GM21515 (cell line): ENCODE measurements at regions not wholly inside any gene's neighbourhood (a gene's known extent, or its start where the extent isn't known, plus 50 kb on each side); places are given as distances from the start of the nearest gene placed in this dataset.

Source experiments
- ATAC-seq: cut with Tn5 transposase; IDR thresholded peaks from one replicate; pipeline ENCODE4 v1.9.1; 2021; ENCODE audit not compliant: unreplicated experiment

DNA sequence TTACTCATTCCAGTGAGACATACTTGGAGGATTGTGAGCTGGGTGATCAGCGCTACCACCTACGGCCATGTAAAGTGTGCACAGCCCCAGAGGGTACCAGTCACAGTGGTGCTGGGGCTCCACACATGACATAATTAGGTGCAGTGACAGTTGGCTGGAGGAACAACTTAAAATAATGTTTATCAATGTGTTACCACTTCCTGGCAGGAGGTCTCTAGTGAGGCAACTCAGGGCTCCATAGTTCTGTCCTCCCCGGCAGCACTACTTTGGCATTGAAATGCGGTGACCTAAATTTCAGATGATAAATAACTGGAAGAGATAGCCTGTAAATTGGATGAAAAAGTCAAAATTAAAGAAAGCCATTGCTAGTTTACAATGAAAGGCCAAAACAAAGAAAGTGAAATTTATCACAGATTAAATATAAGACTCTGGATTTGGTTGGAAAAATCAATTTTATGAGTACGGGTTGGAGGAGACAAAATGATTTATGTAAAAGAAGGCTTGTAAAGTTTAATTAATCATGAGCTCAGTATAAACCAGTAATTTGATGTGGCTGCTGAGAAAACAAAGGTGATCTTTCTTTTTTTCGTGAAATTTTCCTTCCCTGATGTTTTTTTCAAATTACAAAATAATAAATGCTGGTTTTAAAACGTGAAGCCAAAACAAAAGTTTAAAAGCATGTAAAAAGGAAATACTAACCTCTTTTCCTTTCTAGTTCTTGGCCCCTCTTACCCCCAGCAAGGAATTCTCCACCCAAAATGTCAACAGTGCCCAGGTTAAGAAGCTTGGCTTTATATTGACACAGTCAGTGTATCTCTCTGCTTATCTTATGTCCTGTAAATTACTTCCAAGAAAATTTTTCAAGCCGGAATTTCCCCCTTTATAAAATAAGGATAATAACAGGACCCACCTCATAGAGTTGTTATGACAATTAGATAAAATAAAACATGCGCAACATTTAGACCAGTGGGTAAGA lies 126.7 kb upstream of the NOX3 start:
- no peak for ATAC-seq

DNA sequence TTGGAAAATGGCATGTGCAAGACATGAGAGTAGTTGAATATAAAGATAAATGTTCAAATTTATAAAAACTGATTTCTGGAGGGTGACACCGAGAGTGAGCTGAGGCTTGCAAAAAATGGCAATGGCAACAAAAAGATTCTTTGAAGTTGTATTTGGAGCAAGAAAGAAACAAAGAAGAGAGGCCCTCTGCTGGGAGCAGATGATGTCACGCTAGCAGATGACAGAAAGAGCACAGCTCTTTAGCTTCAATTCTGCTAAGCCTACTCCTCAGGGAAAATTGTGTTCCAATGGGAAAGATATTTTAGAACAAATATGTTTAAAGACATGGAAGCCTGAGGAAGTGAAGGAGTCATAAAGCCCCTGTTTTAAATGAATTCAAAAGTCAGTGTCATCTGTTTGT lies 125.3 kb upstream of the NOX3 start:
- no peak for ATAC-seq

DNA sequence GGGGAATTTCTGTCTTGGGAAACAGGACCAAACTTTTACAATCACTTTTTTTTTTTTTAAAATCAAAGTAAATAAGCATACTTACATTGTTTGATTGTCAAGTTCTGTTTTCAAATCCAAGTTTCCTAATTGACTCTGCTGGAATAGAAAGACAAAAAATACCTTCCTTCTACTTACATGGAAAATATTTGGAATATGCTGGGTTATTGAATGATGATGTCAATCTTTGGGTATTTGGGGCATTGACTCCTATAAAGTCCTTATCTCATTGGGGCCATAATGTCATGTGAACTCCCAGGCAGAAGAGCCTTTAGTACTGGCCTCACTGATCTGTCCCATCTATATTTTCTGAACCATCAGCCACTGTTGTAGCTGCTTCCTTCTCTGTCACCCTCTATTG lies 122.6 kb upstream of the NOX3 start:
- no peak for ATAC-seq

DNA sequence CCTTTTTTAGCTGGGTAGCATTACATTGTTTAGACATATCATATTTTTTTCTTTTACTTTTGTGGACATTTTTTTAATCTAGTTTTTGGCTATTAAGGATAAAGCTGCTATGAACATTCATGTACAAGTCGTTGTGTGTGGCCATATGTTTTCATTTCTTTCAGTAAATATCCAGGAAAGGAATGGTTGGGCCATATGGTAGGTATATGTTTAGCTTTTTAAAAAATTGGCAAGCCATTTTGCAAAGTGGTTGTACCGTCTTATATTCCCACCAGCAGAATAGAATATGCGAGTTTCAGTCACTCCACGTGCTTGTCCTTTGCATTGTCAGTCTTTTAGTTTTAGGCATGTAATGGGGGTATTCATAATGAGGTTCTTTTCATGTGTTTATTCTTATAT lies 106.3 kb upstream of the NOX3 start:
- ATAC-seq = no peak

DNA sequence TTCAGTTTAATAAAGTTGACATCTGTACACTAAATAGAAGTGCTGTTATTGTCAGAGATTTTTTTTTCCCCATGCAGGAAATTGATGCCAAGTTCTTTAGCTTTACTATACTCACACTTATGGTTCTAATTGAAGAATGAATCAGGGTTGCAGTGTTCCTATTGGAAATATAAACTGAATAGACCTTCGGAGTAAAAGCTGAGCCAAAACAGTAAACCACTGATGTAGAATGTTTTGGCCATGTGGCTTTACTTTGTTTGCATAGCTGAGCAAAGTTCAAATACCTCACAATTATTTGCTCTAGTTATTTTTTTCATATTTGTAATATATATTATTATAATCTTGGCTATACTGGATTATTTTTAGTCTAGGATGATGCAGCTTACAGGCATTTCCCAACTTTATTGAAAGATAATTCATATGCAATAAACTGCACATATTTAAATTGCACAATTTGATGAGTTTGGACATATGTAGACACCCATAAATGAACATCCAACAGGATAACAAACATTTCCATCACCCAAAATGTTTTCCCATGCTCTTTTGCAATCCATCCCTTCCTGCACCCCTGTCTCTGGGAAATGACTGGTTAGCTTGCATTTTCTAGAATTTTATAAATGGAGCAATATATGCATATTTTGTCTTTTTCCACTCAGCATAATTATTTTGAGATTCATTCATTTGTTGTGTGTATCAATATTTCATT lies 105.8 kb upstream of the NOX3 start:
- no peak for ATAC-seq

DNA sequence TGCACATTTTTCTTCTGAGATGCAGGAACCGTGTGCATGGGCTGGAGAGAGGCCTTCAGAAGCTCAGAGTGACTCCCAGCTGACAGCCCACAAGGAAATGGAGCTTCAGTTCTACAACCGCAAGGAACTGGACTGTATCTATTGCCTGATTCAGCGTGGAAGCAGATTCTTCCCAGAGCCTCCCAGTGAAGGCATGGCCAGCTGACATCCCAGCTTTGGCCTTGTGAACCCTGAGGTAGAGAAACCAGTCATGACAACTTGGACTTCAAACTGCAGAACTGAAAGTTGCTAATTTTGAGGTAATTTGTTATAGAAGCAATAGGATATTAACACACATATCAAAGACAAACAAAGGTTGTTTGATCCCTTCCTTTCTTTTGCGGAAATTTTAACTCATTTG lies 94.3 kb upstream of the NOX3 start:
- ATAC-seq = no peak

DNA sequence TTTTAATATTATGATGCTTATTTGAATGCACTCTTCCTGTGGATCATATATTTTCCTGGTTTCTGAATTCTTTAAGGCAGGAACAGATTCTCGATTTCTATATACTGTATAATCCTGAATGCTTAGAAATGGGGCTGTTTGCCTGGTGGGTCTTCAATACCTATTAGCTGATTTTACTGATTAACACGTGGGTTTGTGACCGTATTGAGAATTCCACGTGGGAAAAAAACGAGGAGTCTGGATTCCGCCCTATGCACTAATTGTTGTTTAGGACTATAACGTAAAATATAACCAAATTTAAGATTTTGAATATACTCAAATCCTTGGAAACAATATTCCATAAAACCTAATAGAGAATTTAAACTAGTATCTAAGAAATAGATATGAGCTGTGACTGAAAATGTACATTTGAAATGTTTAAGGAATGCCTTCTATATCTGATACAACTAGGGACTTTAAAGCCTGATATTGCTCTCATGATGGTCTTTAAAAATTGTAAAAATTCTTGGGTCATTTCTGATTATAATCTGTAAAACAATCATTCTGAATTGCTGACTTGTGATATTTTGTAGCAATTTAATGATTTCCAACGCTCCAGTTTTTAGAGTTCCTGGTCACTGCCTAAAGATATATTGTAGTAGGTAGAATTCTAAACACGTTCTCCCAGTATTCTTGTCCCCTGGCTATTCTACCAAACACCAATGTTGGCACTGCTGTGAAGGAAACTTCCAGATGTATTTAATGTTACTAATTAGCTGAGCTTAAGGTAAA lies 93.6 kb upstream of the NOX3 start:
- no peak for ATAC-seq

DNA sequence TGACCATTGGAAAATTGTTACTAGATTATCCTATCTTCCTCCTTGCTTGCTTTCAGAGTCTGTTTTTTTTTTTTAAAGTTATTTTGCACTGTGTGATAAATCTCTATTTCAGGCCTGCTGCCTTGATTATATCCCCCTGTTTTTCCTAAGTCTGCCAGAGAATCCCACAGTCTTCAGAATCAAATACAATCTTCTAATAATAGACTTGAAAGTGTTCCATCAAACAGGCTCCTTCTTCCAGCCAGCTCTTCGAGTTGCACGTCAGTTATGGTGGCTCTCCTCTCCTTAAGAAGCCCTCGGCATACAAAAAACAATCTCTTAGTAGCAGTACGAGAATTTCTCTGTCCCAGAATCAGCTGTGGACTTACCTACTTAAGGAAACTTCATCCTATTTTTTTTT lies 92.9 kb upstream of the NOX3 start:
- no peak for ATAC-seq

DNA sequence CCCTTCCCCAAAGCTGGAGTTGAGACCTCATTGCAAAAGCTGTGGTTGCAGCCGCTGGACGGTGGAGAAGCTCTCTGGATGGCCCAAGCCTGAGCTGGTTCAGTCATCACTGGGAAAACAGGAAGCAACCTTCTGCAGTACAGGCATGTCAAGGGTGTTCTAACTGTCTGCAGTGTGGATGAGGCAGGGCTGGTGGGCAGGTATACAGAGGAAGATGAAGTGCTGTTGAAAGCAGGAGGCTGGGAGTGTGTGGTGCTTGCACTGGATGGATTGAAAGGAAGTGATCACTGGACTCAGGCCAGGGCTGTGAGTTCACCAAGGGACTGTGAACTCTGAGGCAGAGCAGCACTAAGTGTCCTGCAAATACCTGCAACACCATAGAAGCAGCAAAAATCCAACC lies 89.0 kb upstream of the NOX3 start:
- ATAC-seq = no peak

DNA sequence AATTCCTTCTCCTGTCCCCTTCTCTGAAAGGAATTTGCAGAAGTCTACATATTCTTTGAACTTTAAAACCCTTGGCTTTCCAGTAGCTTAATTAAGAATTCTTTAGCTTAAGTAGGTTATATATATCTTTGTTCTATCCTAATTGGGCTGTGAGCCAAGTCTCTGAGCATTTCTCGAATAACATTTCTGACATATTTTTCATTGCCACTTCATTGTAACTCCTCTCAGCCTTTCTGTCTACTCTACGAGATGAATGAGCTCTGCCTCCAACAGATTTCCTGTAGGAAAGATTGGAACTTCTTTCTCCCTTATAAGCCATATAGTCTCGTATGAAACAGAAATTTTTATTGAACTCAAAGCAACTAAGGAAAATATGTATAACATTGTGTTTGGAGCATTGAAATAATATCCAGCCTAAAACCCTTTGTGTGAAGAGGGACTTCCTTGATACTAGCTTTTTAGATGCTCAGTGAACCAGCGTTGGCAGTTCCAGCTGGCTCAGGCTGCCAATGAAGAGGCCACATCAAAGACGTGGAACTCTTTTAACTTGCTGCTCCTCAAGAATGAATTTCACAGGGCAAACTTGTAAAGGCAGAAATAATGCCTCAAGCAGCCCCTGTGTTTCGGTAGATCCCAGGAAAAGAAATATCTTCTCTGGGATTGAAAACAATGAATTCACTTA lies 87.7 kb upstream of the NOX3 start:
- no peak for ATAC-seq

DNA sequence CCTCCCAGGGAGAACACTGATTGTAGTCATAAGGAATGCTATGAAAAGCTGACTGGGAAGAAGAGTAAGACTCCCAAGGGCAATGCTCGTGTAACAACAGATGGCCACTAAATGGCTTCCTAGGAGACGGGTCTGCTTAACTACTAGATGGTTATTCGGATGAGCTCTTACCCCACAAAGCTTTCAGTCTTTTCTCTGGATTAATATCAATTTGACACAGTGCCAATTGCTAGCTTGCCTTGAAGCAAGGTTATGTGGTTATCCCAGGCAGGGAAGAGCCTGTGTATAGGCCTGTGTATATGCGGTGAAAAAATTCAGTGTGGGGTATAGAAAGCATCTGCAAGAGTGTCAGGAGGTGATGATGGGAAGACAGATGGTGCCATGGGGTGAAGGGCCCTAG lies 86.4 kb upstream of the NOX3 start:
- ATAC-seq = no peak

DNA sequence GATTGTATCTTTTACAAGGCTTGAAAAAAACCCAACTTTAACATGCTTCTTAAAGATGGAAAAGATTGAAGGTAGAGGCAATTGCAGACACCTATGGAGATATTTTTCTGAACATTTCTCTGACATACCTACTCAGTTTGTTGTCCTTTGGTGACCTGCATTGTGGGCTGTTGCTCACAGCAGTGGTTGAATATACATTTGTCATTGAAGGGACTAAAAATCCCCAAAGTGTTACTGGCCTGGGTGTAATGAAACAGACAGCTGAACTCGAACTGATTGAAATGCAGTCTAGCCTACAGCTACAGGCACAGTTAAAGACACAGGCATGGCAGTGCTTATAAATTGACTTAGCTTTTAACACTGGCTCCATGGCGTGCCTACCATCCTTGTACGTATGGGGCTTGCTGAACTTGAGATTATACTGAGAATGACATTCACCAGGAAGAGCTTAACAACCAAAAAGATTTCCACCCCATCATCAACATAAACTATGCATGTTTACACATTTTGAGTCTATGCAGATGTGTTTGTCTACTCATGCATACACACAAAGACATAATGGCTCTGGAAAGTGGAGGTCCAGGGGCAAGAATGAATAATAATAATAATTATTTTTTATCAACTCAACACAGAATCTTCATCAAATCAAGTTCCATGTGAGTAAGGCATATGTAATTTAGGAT lies 83.2 kb upstream of the NOX3 start:
- no peak for ATAC-seq

DNA sequence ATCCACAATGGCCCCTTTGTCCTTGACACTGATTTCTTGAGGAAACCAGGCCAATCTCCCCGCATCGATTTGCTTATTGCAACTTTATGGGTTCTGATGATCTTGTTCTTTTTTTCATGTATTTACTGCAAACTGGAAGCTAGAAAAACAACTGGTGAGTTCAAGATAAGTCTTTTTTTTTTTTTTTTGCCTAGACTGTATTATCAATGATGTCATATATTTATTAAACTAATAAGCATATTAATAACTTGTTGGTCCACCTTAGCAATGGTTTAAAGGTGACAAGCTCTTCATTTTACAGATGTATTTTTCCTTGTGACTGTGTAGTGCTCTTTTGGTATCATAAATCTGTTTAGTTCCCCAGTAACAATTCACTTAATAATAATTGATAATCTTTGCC lies 79.0 kb upstream of the NOX3 start:
- no peak for ATAC-seq

DNA sequence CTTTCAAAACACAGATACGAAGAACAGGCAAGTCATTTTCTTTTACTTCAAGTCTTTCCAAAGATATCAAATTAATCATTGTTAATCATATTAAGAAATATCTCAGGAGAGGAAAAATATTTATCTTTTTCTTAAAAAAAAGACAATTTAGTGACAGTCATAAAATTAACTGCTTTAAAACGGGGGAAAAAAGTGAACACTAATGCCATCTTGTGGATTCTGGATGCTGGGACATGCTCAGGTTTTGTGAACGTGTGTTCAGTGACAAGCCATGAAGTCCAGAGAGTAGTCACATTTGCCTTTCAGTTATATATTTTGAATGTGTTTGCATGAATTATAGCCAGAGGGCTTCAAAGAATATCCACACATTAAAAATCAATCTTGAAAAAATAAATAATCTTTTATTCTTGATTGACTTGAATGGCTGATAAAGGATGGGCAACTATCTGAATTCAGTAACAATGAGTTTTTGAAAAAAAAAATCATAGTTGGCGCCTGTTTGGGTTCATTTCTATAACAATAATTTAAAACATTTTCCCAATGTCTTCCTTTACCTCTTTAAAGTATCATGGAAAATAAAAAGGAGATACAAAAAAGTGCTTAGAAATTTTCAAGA lies 74.7 kb upstream of the NOX3 start:
- ATAC-seq = peak; percentile 79

DNA sequence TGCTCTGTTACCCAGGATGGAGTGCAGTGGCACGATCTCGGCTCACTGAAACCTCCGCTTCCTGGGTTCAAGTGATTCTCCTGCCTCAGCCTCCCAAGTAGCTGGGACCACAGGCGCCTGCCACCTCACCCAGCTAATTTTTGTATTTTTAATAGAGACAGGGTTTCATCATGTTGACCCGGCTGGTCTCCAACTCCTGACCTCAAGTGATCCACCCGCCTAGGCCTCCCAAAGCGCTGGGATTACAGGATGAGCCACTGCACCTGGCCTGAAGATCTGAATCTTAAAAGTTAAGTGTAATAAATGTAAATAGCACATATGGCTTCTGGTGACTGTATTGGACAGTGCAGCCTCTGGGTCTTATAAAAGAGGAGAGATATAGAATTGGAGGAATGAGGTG lies 74.2 kb upstream of the NOX3 start:
- peak; percentile 16 for ATAC-seq

DNA sequence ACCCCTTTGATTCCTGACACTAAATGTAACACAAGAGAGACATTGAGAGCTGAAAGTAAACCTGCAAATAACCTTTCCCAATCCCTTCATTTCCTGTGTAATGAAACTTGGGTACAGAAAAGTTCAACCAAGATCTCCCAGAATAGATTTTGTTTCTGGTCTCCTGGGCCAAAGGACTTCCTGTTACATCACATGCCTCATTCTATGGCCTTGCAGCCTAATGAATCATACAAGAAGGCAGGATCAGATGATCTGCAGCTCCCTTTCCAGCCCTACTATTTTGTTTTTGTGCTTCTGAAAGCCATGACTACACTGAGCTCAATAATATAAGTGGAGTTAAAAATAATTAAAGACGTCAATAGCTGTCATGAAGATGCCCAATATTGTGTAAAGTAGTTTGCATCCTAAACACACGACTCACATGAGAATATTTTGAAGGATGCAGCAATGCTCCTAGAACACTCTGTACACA lies 73.4 kb upstream of the NOX3 start:
- ATAC-seq = no peak

DNA sequence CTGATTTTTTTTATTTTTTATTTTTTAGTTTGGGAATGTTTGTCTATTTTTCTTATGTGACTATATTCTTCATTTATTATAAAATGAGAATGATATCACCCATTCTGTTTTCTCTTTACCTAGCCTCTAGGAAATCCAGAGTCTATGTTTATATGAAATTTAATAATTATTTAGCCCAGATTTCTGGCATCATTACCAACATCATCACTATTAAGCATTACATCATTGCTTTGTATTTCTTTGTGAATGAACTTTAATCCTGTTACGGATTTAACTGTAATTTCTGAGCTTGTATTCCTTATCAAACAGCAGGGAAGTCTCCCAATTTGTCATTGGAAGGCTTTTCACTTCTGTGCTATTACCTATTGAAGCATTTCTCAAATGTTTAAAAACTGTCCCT lies 72.7 kb upstream of the NOX3 start:
- ATAC-seq = no peak

DNA sequence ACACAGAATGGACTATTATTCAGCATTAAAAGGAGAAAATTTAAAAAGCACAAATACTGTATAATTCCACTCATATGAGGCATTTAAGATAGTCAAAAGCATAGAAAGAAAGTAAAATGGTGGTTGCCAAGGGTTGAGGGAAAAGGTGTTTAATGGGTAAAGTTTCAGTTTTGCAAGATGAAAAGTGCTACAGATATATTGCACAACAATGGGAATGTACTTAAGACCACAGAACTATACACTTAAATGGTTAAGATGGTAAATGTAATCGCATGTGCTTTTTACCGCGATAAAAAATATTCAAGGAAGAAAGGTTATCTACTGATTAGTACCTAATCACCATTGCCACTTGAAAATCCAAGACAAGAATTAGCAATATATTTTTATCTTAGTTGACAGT lies 71.8 kb upstream of the NOX3 start:
- no peak for ATAC-seq

DNA sequence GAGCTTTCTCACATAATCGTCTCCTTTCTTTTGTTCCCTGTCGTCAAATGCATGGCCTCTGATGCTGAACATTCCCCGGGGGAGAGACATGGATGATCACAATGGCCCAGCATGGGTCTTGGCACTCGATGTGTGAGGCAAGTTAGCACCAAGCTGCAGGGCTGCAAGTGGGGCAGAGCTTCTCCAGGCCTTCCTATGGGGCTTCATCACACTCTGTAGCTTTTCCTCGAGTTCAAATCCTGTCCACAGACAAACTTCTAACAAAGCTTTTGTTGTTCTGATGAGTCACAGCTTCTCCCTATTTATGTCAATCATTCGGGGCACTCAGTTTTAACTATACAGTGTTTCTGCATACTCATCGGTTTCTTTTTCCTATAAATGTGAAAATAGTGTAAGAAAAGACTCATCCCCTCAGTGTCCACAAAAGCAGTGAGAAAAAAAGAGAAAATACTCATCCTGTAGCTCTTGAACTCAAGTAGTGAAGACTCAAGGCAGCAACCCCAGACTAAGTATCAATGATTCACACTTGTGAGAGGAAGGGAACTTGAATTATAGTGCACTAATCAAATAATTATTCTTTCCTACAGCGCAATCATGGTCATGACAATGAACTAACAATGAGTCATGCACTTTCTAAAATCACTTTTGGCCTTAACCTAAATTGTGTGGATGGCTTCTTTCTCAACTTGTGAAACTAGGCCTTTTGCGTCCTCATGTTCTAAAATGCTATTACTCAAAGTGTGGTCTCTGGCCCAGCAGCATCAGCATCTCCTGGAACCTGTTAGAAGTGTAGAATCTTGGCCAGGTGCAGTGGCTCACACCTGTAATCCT lies 68.4 kb upstream of the NOX3 start:
- ATAC-seq = no peak
